IPS-NIHi7 (cell line): ENCODE measurements at regions not wholly inside any gene's neighbourhood (a gene's known extent, or its start where the extent isn't known, plus 50 kb on each side); places are given as distances from the start of the nearest gene placed in this dataset.

Experiments
- DNase-seq: peaks from one replicate; pipeline ENCODE4 v3.0.0; 2012; ENCODE audit warnings: mixed read lengths; ENCODE audit errors: extremely low spot score

DNA sequence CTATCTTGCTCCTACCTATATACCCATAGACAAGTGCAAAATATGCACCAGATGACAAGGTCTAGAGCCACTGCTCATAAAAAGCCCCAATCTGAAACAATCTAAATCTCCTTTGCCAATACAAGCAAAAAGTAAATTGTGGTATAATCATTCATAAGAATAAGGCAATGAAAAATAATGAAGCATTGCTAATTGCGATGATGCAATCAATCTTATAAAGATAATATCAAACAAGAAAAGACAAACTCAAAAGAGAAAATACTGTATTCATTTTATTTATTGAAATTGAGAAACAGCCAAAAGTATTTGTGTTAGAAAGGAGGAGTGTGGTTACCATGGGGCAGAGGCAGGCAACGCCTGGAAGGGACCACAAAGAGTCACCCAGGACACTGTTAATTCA is 175.9 kb upstream of the GYPC start:
- DNase-seq: no peak

- peak; percentile 37 for DNase-seq
Measured at GRCh38 chr2:126482582-126483464, 173.1 kb upstream of the GYPC start.

- no peak for DNase-seq
Measured at GRCh38 chr2:126494593-126494992, 161.4 kb upstream of the GYPC start.

- DNase-seq: no peak
Measured at GRCh38 chr2:126495189-126495588, 160.8 kb upstream of the GYPC start.

DNA sequence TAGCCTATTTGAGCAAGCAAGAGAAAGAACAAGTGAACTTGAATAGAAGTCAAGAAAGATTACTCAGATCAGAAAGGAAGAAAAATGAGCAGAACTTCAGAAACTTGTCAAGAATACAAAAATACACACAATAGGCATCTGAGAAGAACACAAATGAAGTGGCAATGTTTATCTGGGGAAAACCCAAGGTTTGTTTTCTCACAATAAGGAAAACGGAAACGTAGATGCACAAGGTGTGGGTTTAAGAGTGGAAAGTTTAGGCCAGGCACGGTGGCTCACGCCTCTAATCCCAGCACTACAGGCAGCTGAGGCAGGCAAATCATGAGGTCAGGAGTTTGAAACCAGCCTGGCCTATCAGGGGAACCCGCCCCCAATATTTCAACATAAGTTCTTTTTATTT is 159.5 kb upstream of the GYPC start:
- DNase-seq: no peak

DNA sequence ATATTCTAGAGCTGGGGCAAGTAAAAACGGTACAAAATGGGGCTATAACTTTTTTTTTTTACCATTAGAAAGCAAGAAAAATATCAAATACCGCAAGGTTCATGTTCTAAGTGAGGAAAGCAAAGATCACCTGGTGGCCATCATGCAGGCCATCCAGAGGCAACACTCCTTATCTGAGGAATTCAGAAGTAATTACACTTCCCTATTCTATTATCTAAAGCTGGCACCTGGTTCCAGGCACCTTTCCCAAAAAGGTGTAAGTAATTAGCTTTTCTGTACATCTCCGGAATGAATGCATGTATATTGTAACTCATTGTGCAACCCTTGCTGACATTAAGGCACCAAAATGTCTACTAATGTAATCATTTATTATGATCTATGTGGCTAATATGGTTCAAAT is 152.5 kb upstream of the GYPC start:
- no peak for DNase-seq

DNA sequence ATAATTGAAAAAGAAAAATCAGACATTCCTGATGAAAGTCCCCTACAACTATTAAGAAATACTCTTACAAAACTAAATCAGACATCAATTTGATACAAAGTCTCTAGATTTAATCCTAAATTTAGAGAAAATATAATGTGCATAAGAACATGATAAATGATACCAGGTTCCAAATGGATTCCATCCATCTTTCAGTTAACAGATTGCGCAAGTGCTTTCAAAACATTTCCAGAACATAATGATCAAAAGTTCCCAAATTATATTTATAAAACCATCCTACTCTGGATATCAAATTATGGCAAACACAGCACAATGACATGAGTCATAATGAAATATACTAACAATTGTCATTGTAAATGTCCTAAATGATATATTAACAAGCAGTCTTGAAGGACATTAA is 151.0 kb upstream of the GYPC start:
- no peak for DNase-seq

DNA sequence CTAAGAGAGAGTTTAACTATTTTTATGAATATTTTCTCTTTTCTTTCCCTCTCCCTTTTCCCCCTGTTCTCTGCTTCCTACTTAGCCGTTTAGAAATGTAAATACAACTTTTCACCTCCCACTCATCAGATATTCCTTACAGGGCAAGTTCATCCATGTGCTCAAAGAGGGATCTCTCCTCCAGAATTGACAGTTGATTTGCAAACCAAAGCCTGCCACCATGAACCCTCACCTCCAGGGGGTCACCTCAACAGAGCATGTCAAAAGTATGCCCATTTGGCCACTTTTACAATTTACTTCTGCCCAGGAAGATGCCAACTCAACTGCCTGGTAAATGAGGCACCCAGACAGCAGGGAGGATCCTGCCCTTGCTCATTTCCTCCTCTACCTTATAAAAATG is 149.2 kb upstream of the GYPC start:
- no peak for DNase-seq

GRCh38 chr2:126507425-126507911 is 148.5 kb upstream of the GYPC start:
- DNase-seq: peak; percentile 22

- no peak for DNase-seq
Measured at GRCh38 chr2:126510356-126510755, 145.6 kb upstream of the GYPC start.

DNA sequence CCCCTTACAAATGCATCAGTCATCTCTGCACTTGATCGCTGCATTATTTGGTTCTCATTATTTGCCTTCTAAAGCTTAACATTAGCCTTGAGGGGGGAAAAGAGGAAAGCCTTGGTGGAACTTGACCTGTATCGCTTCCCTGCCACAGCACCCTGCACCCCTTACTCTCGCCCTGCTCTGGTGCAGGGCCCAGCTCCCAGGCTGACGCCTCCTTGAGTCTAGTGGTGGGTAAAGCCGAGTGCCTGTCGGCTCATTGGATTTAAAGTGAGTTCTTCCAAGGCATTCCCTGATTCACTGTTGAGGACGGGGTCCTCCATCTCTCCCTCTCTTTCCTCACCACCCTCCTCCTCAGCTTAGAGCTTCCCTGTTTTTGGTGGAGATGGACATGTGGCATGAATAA is 145.0 kb upstream of the GYPC start:
- DNase-seq: no peak

- DNase-seq: no peak
Measured at GRCh38 chr2:126512026-126512425, 143.9 kb upstream of the GYPC start.

DNA sequence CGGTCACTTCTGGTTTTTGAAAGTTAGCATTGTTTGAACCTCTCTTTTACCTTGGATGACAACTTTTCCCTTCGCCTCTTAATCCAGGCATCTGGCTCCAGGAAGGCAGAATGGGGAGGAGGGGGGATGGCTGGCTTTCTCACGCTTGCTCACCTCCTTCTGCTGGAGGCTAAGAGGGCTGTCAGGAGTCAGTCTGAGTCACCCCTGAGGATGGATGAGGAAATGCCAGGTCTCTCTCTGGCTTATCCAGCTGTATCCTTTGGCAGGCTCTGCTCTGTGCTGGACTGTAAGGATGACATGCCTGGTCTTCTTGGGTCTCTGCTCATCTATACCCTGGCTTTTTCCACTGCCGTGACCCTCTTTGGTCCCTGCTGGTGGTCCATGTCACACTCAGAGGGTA is 142.9 kb upstream of the GYPC start:
- DNase-seq: peak; percentile 22

- DNase-seq: no peak
Measured at GRCh38 chr2:126515471-126515870, 140.5 kb upstream of the GYPC start.

GRCh38 chr2:126518196-126518595 is 137.8 kb upstream of the GYPC start:
- no peak for DNase-seq

DNA sequence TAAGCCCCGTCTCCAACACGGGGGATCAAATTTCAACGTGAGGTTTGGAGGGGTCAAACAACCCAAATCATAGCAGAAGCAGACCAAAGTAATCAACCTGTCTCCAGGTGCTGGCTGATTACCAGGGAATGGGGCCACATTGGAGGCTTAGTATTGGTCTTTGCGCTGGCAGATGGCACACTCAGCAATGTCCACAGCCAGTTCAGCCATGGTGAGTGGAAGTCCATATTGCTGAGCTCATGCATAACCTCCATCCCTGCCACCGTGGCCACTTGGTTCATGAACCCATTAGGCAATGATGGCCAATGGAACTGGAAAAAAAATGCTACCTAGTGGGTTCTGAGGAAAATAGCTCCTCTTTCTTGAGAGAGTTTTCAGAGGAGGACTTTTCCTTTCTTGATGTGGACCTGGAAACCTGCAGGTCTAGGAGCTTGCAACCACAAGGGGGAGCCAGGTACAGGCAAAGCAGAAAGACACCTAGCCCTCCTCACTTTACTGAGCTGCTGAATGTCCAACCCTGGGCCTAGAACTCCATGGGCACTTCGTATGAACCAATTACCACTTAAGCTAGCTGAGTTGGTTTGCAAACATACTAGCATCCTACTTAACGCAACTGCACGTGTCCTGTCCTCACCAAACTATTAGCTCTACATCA is 128.0 kb upstream of the GYPC start:
- DNase-seq: peak; percentile 85

DNA sequence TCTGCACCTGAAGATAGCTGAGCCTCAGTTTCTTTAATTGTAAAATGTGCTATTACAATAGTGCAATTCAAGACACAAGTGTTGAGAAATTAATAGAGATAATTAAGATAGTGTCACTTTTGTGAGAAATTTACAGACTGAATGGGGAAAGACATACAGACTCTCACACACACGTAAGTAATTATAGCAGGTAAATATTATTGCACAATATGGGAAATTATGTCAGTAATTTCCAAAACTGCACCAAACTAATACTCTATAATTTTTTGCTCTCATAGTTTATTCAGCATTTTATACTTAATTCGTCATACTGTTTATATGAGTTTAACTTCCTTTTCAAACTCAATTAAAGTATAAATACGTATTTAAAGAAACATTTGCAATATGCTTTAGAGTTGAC is 124.9 kb upstream of the GYPC start:
- no peak for DNase-seq

GRCh38 chr2:126534478-126534877 is 121.5 kb upstream of the GYPC start:
- no peak for DNase-seq

DNA sequence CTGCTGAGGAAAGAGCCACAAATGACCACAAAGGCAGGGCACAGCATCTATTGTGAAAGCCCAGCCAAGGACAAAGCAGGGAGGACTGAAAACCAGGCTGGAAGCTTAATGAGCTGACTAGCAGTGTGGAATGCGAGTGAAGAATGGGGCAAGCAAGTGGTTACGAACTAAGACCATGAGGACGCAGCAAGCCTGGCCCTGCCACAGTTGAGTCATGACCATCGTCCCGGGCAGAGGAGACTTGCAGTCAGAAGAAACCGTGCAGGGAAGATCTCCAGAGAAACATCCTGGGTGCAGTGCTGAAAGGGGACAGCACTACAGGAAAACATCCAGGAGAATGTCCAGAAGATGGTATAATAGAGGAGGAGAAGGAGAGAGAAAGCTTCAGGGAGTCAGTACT is 120.5 kb upstream of the GYPC start:
- DNase-seq: no peak

DNA sequence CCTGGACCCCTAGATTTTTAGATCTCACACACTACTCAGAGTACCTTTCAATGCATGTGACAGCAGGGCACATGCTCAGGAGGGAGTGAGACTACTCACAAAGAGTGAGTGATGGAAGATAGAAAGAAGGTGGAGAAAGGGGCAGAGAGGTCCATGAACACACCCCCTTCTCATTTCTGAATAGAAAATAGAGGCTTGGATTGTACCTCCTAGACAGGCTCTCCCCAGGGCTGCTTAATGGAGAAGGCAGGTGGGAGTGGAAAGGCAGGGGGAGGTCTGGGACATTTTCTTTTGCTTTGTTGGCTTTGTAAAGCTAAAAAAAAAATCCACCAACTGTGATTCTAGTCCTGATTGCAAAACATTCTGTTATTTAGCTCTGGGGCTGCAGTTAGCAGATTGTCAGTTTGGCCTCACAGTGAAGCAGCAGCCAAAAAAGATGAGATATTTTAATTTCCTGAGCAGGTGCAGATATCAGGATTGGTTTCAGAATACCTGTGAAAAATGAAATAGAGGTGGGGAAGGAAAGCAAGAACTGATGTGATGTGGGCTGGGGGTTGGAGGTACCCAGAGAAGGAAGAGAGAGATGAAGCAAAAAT is 119.3 kb upstream of the GYPC start:
- DNase-seq: no peak

DNA sequence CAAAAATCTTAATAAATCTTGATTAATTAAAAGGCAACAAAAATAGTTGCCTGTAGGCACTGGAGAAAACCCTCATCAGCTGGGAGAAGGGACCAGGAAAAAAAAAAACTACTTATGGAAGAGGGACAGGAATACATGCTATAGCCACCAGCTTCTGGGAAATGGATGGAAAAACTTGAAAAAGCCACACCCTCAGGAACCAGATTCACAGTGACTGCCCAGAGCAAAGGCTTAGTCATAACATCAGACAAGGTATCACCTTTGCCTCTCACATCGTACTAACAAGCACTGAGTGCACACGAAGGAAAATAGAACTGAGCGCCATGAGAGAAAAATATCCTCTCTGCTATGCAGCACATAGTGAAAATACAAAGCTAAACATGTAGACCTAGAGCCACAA is 116.9 kb upstream of the GYPC start:
- DNase-seq: no peak

- no peak for DNase-seq
Measured at GRCh38 chr2:126542247-126542646, 113.7 kb upstream of the GYPC start.

GRCh38 chr2:126543081-126543480 is 112.9 kb upstream of the GYPC start:
- no peak for DNase-seq
